Epithelial cell of esophagus (primary cell): ENCODE measurements at regions not wholly inside any gene's neighbourhood (a gene's known extent, or its start where the extent isn't known, plus 50 kb on each side); places are given as distances from the start of the nearest gene placed in this dataset.
A peak's percentile ranks its signal among the peaks of the same experiment; 100 is the strongest.

Experiments
- DNase-seq: peaks from one replicate; pipeline ENCODE4 v3.0.0; 2010; ENCODE audit warnings: low read depth
- H3K4me3 ChIP-seq: 2 replicates; pipeline ENCODE4 v1.5.1; 2011; ENCODE audit warnings: mild to moderate bottlenecking, low read length, control low read depth
- TF ChIP-seq, protein P1 (sequence below): IDR thresholded peaks from 2 replicates; pipeline ENCODE4 v1.5.1; 2011; ENCODE audit warnings: low read depth, mild to moderate bottlenecking, low read length, control low read depth, inconsistent platforms; ENCODE audit not compliant: insufficient read depth; ENCODE audit errors: missing control alignments

- TF ChIP-seq, protein P1, sequence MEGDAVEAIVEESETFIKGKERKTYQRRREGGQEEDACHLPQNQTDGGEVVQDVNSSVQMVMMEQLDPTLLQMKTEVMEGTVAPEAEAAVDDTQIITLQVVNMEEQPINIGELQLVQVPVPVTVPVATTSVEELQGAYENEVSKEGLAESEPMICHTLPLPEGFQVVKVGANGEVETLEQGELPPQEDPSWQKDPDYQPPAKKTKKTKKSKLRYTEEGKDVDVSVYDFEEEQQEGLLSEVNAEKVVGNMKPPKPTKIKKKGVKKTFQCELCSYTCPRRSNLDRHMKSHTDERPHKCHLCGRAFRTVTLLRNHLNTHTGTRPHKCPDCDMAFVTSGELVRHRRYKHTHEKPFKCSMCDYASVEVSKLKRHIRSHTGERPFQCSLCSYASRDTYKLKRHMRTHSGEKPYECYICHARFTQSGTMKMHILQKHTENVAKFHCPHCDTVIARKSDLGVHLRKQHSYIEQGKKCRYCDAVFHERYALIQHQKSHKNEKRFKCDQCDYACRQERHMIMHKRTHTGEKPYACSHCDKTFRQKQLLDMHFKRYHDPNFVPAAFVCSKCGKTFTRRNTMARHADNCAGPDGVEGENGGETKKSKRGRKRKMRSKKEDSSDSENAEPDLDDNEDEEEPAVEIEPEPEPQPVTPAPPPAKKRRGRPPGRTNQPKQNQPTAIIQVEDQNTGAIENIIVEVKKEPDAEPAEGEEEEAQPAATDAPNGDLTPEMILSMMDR = no peak
- H3K4me3 ChIP-seq = no peak overlapping the region
- no peak for DNase-seq
These were observed 426.2 kb downstream of the SQOR start for GRCh38 chr15:46061002-46061401.

- TF ChIP-seq, protein P1 = no peak
- DNase-seq = no peak
- no peak overlapping the region for H3K4me3 ChIP-seq
These were observed 442.4 kb downstream of the SQOR start for GRCh38 chr15:46077220-46077619.

DNA sequence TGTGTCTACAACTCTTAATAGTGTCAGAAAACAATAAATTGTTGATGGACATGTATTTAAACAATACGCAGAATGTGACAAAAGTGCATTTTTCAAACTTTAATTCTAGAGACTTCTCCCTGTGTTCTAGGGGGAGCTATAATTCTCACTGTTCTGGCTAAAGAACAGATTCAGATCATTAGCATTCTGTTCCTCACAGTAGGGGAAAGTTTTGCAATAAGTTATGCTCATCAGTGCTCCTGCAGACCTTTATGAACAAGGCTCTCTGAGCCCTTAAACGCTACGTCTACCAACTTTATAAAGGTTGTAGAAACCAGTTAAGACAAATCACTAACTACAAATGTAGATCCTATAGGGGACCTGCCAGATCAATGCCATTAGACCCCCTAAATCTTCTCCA, 444.2 kb downstream of the SQOR start:
- DNase-seq = no peak
- TF ChIP-seq, protein P1 = no peak

GRCh38 chr15:46080016-46080415, 445.2 kb downstream of the SQOR start:
- no peak overlapping the region for H3K4me3 ChIP-seq
- TF ChIP-seq, protein P1 = no peak
- DNase-seq = no peak

More for the DNA sequence above, 444.2 kb downstream of the SQOR start:
- H3K4me3 ChIP-seq = no peak overlapping the region

GRCh38 chr15:46088486-46089445, 453.9 kb downstream of the SQOR start:
- TF ChIP-seq, protein P1 = no peak
- DNase-seq = peak; percentile 11
- H3K4me3 ChIP-seq = no peak overlapping the region

DNA sequence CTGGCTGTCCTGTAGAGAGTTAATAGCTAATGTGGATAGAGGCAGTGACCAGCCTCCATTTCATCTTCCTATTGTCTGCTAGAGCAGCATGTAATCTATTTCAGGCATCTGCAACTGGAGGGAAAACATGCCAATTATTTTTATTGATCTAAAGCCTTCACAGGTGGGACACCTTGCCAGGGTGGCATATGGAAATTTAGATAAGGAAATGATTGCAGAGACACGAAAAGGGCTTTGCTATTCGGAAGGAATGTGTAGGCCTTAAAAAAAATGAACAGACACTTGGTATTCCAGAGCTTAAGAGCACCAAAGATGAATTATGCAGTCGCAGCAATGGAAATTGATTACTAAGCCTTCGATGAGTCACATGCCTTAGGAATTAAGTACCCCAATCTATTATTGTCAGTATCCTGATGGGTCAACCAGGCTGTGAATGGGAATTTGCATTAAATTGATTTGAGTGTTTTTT, 454.7 kb downstream of the SQOR start:
- DNase-seq = no peak
- H3K4me3 ChIP-seq = no peak overlapping the region
- TF ChIP-seq, protein P1 = no peak
